ENCODE measurements at regions not wholly inside any gene's neighbourhood (a gene's known extent, or its start where the extent isn't known, plus 50 kb on each side); places are given as distances from the start of the nearest gene placed in this dataset.

DNA sequence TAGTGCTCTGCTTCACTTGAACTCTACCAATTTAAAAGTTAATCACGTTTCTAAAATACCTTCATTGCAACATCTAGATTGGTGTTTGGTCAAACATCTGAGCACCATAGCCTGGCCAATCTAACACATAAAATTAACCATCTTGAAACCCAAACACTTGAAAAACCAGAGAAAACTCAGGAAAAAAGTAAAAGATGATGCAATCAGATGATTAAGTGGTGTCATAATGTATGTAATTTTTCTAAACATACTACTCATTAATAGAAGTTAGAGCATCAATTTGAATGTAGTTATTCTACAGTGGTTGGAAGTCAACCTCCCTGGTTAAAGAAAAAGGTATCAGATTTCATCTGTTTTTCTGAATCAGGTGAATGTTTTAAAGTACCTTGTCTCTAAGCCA lies 228.6 kb upstream of the ID4 start:
- no peak for TF ChIP-seq CTCF (IDR thresholded peaks at IDR 0.05; ENCODE audit: control extremely low read depth in 1 of 3, insufficient read depth in 1 of 3, low read depth in 1 of 3, low read length in 3 of 3)
- no peak for TF ChIP-seq SRF (IDR thresholded peaks at IDR 0.05; ENCODE audit: low read depth, low read length)
- no peak for TF ChIP-seq POLR2AphosphoS5 (IDR thresholded peaks at IDR 0.05; ENCODE audit: low read depth, low read length)
- no peak for TF ChIP-seq RBBP5 (IDR thresholded peaks at IDR 0.05; ENCODE audit: borderline replicate concordance, low read depth, low read length)
- no peak for TF ChIP-seq TAF1 (IDR thresholded peaks at IDR 0.05; ENCODE audit: low read depth, low read length)
- no peak for TF ChIP-seq EP300 (IDR thresholded peaks at IDR 0.05; ENCODE audit: borderline replicate concordance in 1 of 2, low read depth in 2 of 2, low read length in 2 of 2)
- no peak for TF ChIP-seq TCF12 (IDR thresholded peaks at IDR 0.05; ENCODE audit: low read depth, low read length)
- no peak for TF ChIP-seq PHF8 (conservative IDR thresholded peaks at IDR 0.05; ENCODE audit: low read depth, low read length)
- no peak for TF ChIP-seq SP1 (IDR thresholded peaks at IDR 0.05; ENCODE audit: low read depth, low read length)
- no peak for TF ChIP-seq USF2 (IDR thresholded peaks at IDR 0.05; ENCODE audit: low read length)
- TF ChIP-seq SP2 (IDR thresholded peaks at IDR 0.05; ENCODE audit: low read length) = no peak

Data from H1 (cell line).